BLaER1 treated with 17β-estradiol and CSF1 and Interleukin-3, amounts not matched to agents 10 nM and 100 nM (cell line): ENCODE measurements at regions not wholly inside any gene's neighbourhood (a gene's known extent, or its start where the extent isn't known, plus 50 kb on each side); places are given as distances from the start of the nearest gene placed in this dataset.

Source experiments
- H3K27ac ChIP-seq, 11 experiments: shearing (Covaris generic); formaldehyde crosslinking; 2 replicates each; pipeline ENCODE4 v1.8.1; 2022
- H3K27me3 ChIP-seq, 11 experiments: shearing (Covaris generic); formaldehyde crosslinking; 2 replicates each; pipeline ENCODE4 v1.8.1; 2022
- H3K36me3 ChIP-seq, 11 experiments: shearing (Covaris generic); formaldehyde crosslinking; 2 replicates each; pipeline ENCODE4 v1.8.1; 2022
- H3K4me1 ChIP-seq, 10 experiments: shearing (Covaris generic); formaldehyde crosslinking; 2 replicates each; pipeline ENCODE4 v1.8.1; 2022
- H3K4me2 ChIP-seq, 11 experiments: shearing (Covaris generic); formaldehyde crosslinking; 2 replicates each; pipeline ENCODE4 v1.8.1; 2022
- H3K4me3 ChIP-seq, 10 experiments: shearing (Covaris generic); formaldehyde crosslinking; 2 replicates each; pipeline ENCODE4 v1.8.1; 2022
- H3K9ac ChIP-seq, 11 experiments: shearing (Covaris generic); formaldehyde crosslinking; 2 replicates each; pipeline ENCODE4 v1.8.1; 2022
- H3K9me3 ChIP-seq, 11 experiments: shearing (Covaris generic); formaldehyde crosslinking; replicated peaks in 1 of 11; 2 replicates each; pipeline ENCODE4 v1.8.1; 2022
- H4K20me1 ChIP-seq, 11 experiments: shearing (Covaris generic); formaldehyde crosslinking; 2 replicates each; pipeline ENCODE4 v1.8.1; 2022
- Cebpa-rat ChIP-seq, 11 experiments: shearing (Covaris generic); IDR thresholded peaks; 2 replicates each; pipeline ENCODE4 v1.8.1; 2022

DNA sequence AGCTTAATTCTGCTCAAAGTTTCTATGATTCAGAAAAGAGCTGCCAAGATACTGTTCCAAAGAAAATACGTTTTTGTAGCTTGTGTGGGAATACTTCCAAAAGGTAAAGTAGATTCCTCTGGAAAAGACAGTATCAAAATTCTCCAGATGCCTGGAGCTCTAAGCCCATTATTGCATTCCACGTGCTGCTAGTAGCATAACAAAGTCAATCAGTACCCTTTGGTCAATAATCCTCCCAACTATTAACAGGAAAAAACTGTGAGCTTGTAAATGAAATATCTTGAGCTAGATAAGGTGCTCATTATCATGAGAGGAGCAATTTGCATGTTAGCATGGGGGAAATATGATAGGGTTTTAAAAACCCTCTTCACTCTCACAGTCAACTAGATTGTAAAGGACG is 229.5 kb upstream of the TYRP1 start:
- Histone ChIP-seq H3K27ac (no peak overlapping the region), H3K9me3 (no peaks in the 10 kb centered on the region), H3K36me3 (no peaks in the 10 kb centered on the region), H4K20me1 (no peaks in the 10 kb centered on the region), H3K9ac (no peak overlapping the region), H3K4me3 (no peak overlapping the region), H3K4me1 (no peaks in the 10 kb centered on the region), H3K4me2 (no peak overlapping the region), H3K27me3 (no peaks in the 10 kb centered on the region)
- no peak for TF ChIP-seq Cebpa-rat (IDR thresholded peaks at IDR 0.05)

DNA sequence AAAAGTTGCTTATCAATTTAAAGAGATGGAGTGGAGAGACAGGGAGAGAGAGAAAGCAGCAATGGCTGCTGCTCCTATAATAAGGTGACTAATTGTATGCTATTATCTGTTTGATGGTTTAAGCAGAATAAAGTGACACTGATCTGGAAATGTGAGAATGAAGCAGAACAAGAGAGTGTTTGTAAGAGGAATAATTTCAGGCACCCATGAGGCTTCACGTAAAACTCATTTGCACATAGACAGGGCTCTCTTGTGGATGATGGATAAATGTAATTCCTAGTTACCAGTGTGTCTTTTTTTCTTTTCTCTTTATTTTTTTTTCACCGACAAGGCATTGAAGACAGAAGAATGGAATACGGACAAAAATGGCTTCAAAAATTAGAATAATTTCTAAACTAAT is 228.8 kb upstream of the TYRP1 start:
- Histone ChIP-seq H3K4me2 (no peak overlapping the region), H3K27me3 (no peaks in the 10 kb centered on the region), H3K4me1 (no peaks in the 10 kb centered on the region), H3K27ac (no peak overlapping the region), H4K20me1 (no peaks in the 10 kb centered on the region), H3K9me3 (no peaks in the 10 kb centered on the region), H3K36me3 (no peaks in the 10 kb centered on the region), H3K9ac (no peak overlapping the region), H3K4me3 (no peak overlapping the region)
- no peak for TF ChIP-seq Cebpa-rat (IDR thresholded peaks at IDR 0.05)

DNA sequence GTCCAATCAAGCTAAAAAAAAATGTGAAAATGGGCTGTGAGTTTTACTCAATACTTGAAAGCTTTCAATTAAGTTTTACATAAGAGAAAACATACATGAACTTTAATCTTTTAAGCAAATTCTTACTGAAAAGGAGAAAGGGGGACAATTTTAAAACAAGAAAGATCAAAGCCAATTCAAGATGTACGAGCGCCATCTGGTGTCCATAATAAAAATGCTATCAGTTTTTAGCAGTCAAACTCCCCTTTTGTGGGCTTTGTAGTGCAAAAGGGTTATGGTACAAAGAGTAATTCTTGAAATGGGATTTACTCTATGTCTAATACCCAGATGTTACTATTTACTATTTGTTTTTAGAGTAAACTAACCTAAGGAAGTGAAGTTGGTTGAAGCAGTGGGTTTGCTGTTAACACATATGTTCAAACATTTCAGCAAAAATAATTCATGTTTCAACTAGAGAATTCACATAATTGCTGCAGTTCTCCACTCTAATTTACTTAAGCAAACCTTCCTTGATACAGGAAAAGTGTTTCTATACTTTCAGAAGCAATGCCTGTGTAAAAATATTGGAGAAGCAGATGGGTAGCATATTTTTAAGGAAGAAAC is 228.2 kb upstream of the TYRP1 start:
- Histone ChIP-seq H3K36me3 (no peaks in the 10 kb centered on the region), H3K27me3 (no peaks in the 10 kb centered on the region), H3K9ac (no peak overlapping the region), H3K4me1 (no peaks in the 10 kb centered on the region), H3K9me3 (no peaks in the 10 kb centered on the region), H3K4me2 (no peak overlapping the region), H3K27ac (no peak overlapping the region), H3K4me3 (no peak overlapping the region), H4K20me1 (no peaks in the 10 kb centered on the region)
- TF ChIP-seq Cebpa-rat (IDR thresholded peaks at IDR 0.05) = no peak

DNA sequence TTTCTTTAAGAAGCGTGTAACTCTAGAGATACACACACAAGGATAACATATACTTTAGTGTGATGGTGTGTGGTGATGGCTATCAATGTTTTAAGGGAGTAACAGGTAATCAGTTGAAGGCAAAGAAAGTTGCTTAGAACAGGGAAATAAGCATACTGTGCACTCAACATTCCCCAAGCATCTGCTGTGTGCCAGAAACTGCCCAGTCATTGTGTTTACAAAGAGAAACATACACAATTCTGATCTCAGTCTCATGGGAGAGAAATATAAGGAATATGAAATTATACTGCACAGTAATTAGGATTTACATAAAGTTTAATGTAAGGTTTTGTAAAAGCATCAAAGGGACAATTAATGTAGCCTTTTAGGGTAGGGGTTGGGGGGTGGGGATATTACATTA is 224.1 kb upstream of the TYRP1 start:
- no peaks in the 10 kb centered on the region for H4K20me1 ChIP-seq
- H3K4me3 ChIP-seq = no peak overlapping the region
- no peak overlapping the region for H3K27ac ChIP-seq
- no peaks in the 10 kb centered on the region for H3K4me1 ChIP-seq
- H3K27me3 ChIP-seq = no peaks in the 10 kb centered on the region
- no peak for TF ChIP-seq Cebpa-rat (IDR thresholded peaks at IDR 0.05)
- no peaks in the 10 kb centered on the region for H3K9me3 ChIP-seq
- H3K4me2 ChIP-seq = no peak overlapping the region
- H3K9ac ChIP-seq = no peak overlapping the region
- H3K36me3 ChIP-seq = no peaks in the 10 kb centered on the region

- Histone ChIP-seq H3K9ac (no peak overlapping the region), H3K9me3 (no peaks in the 10 kb centered on the region), H3K27me3 (no peaks in the 10 kb centered on the region), H3K4me3 (no peak overlapping the region), H3K4me2 (no peak overlapping the region), H4K20me1 (no peaks in the 10 kb centered on the region), H3K27ac (no peak overlapping the region), H3K36me3 (no peaks in the 10 kb centered on the region), H3K4me1 (no peaks in the 10 kb centered on the region)
- TF ChIP-seq Cebpa-rat (IDR thresholded peaks at IDR 0.05) = no peak
Observed at GRCh38 chr9:12494411-12494810, 198.8 kb upstream of the TYRP1 start.

DNA sequence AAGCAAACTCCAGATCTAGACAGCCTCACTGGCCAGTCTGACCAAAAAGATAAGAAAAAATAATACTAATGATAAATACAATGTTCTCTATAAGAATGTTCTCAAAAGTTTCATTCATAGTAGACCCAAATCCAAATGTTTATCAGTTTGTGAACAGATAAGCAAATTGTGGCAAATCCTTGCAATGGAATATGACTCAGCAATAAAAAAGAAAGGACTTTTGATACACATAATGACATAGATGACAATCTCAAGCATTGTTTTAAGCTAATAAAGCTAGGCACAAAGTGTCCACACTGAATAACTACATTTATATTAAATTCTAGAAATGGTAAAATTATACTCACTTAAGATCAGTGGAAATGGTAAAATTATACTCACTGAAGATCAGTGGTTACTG is 195.4 kb upstream of the TYRP1 start:
- Histone ChIP-seq H3K9me3 (no peaks in the 10 kb centered on the region), H4K20me1 (no peaks in the 10 kb centered on the region), H3K4me2 (no peak overlapping the region), H3K9ac (no peak overlapping the region), H3K27me3 (no peaks in the 10 kb centered on the region), H3K27ac (no peak overlapping the region), H3K4me3 (no peak overlapping the region), H3K36me3 (no peaks in the 10 kb centered on the region), H3K4me1 (no peaks in the 10 kb centered on the region)
- no peak for TF ChIP-seq Cebpa-rat (IDR thresholded peaks at IDR 0.05)

GRCh38 chr9:12502520-12502919 is 190.7 kb upstream of the TYRP1 start:
- Histone ChIP-seq H3K4me3 (no peak overlapping the region), H3K36me3 (no peaks in the 10 kb centered on the region), H3K27me3 (no peaks in the 10 kb centered on the region), H3K4me2 (no peak overlapping the region), H3K4me1 (no peaks in the 10 kb centered on the region), H3K9me3 (peaks cover 0 to 4% (median 0%) of the 10 kb centered on the region in 11 experiments; a peak in 1 of 22 replicates), H4K20me1 (no peaks in the 10 kb centered on the region), H3K9ac (no peak overlapping the region), H3K27ac (no peak overlapping the region)
- no peak for TF ChIP-seq Cebpa-rat (IDR thresholded peaks at IDR 0.05)

- TF ChIP-seq Cebpa-rat (IDR thresholded peaks at IDR 0.05) = no peak
- no peaks in the 10 kb centered on the region for H4K20me1 ChIP-seq
- H3K36me3 ChIP-seq = no peaks in the 10 kb centered on the region
- H3K27me3 ChIP-seq = no peaks in the 10 kb centered on the region
- no peak overlapping the region for H3K27ac ChIP-seq
- H3K9me3 ChIP-seq = peaks cover 0 to 4% (median 0%) of the 10 kb centered on the region in 11 experiments; a peak in 1 of 22 replicates
- H3K4me3 ChIP-seq = no peak overlapping the region
- H3K9ac ChIP-seq = no peak overlapping the region
- H3K4me2 ChIP-seq = no peak overlapping the region
- H3K4me1 ChIP-seq = no peaks in the 10 kb centered on the region
Observed at GRCh38 chr9:12503606-12504122, 189.5 kb upstream of the TYRP1 start.

- Histone ChIP-seq H3K27me3 (no peaks in the 10 kb centered on the region), H3K27ac (no peak overlapping the region), H3K4me3 (no peak overlapping the region), H3K4me2 (no peak overlapping the region), H3K9ac (no peak overlapping the region), H3K9me3 (no peaks in the 10 kb centered on the region), H3K4me1 (no peaks in the 10 kb centered on the region), H4K20me1 (no peaks in the 10 kb centered on the region), H3K36me3 (no peaks in the 10 kb centered on the region)
- TF ChIP-seq Cebpa-rat (IDR thresholded peaks at IDR 0.05) = no peak
Observed at GRCh38 chr9:12510551-12510950, 182.6 kb upstream of the TYRP1 start.

DNA sequence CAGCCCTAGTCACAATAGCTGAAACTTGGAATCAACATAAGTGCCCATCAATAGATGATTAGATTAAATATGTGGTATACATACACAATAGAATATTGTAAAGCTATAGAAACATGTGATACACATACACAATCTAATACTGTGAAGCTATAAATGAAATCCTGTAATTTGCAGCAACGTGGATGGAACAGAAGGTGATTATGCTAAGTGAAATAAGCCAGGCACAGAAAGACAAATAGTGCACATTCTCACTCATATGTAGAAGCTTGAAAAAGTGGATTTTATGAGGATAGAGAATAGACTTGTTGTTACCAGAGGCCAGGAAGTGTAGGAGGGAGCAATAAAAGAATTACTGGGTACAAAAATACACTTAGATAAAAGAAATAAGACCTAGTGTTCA is 181.5 kb upstream of the TYRP1 start:
- Histone ChIP-seq H3K9ac (no peak overlapping the region), H3K4me3 (no peak overlapping the region), H3K4me2 (no peak overlapping the region), H3K27ac (no peak overlapping the region), H3K36me3 (no peaks in the 10 kb centered on the region), H4K20me1 (no peaks in the 10 kb centered on the region), H3K27me3 (no peaks in the 10 kb centered on the region), H3K9me3 (no peaks in the 10 kb centered on the region), H3K4me1 (no peaks in the 10 kb centered on the region)
- TF ChIP-seq Cebpa-rat (IDR thresholded peaks at IDR 0.05) = no peak
